ENCODE measurements at regions not wholly inside any gene's neighbourhood (a gene's known extent, or its start where the extent isn't known, plus 50 kb on each side); places are given as distances from the start of the nearest gene placed in this dataset.
"Not testable (repeated sequence)": the region's sequence is repeated elsewhere in the genome, so short reads cannot be mapped to it uniquely, and the experiment has no call there.

- DNase-seq, result no peak
These were observed 612.7 kb downstream of the SLITRK6 start for GRCh38 chr13:85186356-85187045.

- DNase-seq, result no peak
These were observed 624.9 kb downstream of the SLITRK6 start for GRCh38 chr13:85174291-85174690.

GRCh38 chr13:85170372-85170771 is 628.8 kb downstream of the SLITRK6 start:
- DNase-seq, result no peak

DNA sequence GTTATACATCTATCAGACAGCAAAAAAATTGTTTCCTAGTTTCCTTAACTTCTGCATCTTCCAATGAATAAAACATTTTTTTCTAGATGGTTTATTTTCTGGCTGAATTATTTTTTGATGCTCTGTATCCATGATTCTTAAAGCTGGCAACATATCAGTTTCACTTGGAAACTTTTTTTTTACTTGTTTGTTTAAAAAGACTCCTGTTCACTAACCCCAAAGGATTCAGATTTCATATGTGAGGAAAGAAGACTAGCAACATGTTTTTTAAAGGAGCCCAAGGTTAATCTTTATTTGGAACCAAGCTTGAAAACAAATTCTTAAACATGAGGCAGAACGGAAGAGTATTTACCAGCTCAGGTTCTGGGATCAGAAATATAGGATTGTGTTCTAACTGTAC is 632.3 kb downstream of the SLITRK6 start:
- DNase-seq, result no peak

- no peak for DNase-seq
These were observed 636.2 kb downstream of the SLITRK6 start for GRCh38 chr13:85163063-85163462.

DNA sequence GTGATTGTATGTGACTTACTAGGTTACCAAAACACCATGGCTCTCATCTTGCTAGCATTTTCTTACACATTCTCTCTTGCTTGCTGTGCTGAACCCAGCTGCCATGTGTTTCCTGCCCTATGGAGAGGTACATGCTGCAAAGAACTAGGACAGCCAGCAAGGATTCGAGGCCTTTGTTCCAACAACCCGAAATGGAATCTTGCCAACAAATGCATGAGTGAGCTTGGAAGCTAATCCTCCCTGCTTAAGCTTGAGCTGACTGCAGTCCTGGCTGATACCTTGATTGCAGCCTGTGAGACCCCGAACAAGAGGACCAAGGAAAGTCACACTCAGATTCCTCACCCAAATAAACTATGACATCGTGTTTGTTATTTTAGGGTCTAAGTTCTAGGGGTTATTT is 651.2 kb downstream of the SLITRK6 start:
- peak; percentile 48 for DNase-seq

GRCh38 chr13:85142351-85142927 is 656.8 kb downstream of the SLITRK6 start:
- no peak for DNase-seq

DNA sequence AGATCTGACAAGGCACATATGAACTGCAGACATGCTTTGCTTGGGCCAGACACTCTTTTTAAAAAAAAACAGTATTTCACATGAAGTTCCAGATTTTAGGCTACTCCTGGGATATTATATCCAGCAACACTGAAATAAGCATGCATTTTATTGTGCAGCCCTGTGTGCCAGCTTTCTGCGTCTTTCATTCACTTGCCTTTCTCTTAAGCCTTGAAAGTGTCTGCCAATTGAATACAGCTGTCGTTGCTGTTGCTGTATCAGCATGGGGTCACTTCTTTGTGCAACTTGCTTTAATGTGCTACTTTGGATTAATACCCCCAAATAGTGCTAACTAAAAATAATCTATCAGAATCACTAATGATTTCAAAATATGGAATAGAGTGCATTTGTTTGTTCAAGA is 657.8 kb downstream of the SLITRK6 start:
- peak; percentile 23 for DNase-seq

DNA sequence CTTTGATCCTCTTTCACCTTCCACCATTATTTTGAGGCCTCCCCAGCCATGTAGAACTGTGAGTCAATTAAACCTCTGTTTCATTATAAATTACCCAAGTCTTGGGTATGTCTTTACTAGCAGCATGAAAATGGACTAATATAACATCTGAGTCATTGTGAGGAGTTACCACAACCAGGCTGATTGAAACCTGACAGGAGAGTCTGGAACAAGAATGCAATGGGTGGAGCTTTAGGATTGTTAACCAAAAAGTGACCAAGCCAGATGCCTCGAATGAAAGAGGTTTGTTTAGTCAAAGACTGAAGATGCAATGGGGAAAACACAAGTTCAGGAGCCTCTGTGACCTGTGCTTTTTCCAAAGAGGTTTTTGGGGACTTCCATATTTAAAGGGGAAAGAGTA is 659.0 kb downstream of the SLITRK6 start:
- no peak for DNase-seq

DNA sequence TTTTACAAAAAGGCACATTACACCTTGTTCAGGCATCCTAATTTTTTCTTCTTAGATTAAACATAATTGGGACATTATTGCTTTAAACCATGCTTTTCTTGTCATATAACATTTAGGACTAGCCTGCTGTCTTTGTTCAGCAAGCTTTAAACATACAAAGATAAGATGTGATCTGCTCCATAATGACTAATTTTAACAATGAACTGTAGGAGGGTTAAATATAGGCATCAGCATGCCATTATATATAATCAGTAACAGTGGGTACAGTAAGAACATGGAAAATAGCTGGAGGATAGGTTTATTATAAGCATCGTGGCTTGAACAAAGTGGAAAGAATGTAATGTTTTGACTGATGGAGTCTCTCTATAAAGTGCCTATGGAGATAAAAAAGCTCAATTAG is 661.7 kb downstream of the SLITRK6 start:
- DNase-seq, result no peak

GRCh38 chr13:85132986-85133385 is 666.2 kb downstream of the SLITRK6 start:
- DNase-seq, result no peak

- DNase-seq, result not testable (repeated sequence)
These were observed 675.7 kb downstream of the SLITRK6 start for GRCh38 chr13:85123501-85123900.

GRCh38 chr13:85108356-85108755 is 690.9 kb downstream of the SLITRK6 start:
- DNase-seq, result no peak

DNA sequence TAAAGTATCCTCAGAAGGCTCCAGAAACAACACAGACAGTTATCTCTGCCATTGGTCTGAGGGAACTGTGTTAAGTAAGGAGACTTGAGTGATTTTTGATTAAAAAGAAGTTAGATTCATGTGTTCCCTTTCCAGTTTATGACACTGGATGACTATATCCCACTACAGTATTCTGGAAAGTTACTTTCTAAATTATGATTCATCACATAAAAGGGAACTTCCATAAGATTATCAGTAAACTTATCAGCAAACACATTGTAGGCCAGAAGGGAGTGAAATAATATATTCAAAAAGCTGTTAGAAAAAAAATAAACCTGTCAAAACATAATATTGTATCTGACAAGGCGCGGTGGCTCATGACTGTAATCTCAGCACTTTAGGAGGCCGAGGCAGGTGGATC is 700.0 kb downstream of the SLITRK6 start:
- DNase-seq, result no peak

DNA sequence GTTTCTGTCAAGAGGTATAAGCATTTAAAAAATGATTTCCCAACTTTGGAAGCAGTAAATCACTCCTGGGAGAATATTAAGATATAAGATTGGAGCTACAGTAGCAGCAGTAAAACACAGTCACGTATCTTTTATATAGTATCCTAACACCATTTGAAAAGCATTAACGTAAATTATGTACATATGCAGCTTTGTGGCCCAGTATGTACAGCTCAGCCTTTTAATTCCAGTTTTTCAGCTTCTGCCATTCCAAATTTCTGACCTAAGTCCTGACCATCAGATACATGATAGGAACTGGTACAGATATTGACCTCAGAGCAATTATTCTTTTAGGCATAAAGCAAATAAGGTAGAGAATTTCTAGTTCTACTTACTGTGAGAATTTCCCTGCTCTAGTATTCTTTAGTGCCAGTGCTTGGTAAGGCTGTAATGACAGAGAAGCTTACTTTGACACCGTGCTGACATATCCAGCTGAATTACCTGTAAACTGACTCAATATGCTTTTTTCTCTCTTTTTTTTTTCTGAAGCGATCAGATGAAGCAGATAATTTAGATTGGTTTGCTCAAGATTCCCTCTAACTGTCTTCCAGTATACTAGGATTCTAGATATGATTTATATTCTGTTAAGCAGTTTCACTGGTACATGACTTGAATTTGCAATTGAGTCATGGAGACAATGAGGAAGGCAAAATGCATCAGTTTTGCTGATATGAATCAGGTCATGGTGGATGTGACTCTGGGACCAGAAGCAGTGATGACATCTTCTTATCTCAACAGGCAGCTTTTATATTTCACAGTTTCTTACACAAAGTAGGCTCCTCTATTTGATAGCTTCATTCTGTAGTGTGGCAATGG is 703.6 kb downstream of the SLITRK6 start:
- DNase-seq, result no peak

DNA sequence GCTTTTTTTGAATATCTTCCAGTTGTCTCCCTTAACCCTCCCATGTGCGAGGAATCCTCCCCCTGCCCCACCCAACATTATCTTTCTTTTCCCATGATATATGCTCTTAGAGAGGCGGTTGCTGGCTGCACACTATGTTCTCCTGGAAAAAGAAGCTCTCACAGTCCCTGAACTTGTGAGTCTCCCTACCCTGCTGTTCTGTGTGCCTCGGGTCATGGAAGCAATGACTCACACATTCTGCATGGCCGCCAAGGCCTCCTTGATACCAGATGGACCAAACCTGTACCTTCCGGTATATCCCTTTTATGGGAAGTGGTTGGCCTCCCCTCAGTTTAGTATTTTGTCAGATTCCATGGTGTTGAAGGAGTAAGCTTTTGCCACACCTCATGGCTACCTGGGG is 705.4 kb downstream of the SLITRK6 start:
- DNase-seq, result no peak

DNA sequence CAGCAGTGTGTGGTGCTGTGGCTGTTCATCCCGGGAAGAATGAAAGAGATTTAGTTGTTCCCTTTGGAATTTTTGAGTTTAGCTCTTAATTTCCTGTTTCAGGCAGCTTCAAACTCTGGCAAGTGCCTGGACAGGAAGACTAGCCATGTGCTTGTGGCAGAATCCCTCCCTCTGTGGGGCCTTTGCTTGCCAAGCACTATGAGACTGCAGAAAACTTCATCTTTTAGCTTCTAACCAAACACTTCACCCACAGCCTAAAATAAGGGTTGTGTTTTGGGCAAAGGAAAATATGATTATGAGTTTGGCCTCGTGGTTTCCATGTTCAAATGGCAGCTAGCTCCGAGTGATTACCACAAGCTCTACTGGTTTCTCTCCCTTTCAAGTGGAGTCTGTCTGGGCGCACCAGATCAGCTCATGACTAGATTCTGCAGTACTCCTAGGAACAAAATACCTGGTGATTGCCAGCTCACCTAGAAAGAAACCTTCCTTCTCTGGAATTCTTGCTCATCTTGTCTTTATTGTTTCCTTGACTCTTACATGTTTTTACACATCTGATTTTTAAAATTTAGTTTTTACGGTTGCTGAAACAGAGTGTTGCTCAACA is 707.5 kb downstream of the SLITRK6 start:
- DNase-seq, result no peak

DNA sequence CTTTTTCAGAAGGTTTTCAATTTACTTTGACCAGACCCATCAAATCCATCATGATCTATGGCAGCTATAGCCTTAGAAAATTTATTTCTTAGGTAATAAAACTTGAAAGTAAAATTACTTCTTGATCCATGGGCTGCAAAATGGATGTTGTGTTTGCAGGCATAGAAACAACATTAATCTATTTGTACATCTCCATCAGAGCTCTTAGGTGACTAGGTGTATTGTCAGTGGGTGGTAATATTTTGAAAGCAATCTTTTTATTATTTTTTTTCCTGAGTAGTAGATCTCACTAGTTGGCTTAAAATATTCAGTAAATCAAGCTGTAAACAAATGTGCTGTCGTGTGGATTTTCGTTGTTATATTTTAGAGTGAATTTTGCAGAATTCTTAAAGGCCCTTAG is 710.0 kb downstream of the SLITRK6 start:
- no peak for DNase-seq

- no peak for DNase-seq
These were observed 718.5 kb downstream of the SLITRK6 start for GRCh38 chr13:85080691-85081090.

- no peak for DNase-seq
These were observed 722.9 kb downstream of the SLITRK6 start for GRCh38 chr13:85076343-85076742.

GRCh38 chr13:85074543-85075313 is 724.5 kb downstream of the SLITRK6 start:
- no peak for DNase-seq

GRCh38 chr13:85068231-85068630 is 731.0 kb downstream of the SLITRK6 start:
- DNase-seq, result no peak

- peak; percentile 6 for DNase-seq
These were observed 759.0 kb downstream of the SLITRK6 start for GRCh38 chr13:85040215-85040614.
